Fibroblast of the aortic adventitia (primary cell): ENCODE measurements at regions not wholly inside any gene's neighbourhood (a gene's known extent, or its start where the extent isn't known, plus 50 kb on each side); places are given as distances from the start of the nearest gene placed in this dataset.
"Not testable (repeated sequence)": the region's sequence is repeated elsewhere in the genome, so short reads cannot be mapped to it uniquely, and the experiment has no call there.

Experiments
- DNase-seq: peaks from one replicate; pipeline ENCODE4 v3.0.0-alpha.2; 2010; ENCODE audit warnings: low read depth
- H3K4me3 ChIP-seq: 2 replicates; pipeline ENCODE4 v1.5.1; 2011; ENCODE audit warnings: low read depth, mild to moderate bottlenecking, control low read depth, low read length, moderate library complexity
- TF ChIP-seq, protein P1 (sequence below): IDR thresholded peaks from 2 replicates; pipeline ENCODE4 v1.5.1; 2011; ENCODE audit warnings: mild to moderate bottlenecking, low read length, control low read depth, inconsistent platforms; ENCODE audit not compliant: insufficient read depth

DNA sequence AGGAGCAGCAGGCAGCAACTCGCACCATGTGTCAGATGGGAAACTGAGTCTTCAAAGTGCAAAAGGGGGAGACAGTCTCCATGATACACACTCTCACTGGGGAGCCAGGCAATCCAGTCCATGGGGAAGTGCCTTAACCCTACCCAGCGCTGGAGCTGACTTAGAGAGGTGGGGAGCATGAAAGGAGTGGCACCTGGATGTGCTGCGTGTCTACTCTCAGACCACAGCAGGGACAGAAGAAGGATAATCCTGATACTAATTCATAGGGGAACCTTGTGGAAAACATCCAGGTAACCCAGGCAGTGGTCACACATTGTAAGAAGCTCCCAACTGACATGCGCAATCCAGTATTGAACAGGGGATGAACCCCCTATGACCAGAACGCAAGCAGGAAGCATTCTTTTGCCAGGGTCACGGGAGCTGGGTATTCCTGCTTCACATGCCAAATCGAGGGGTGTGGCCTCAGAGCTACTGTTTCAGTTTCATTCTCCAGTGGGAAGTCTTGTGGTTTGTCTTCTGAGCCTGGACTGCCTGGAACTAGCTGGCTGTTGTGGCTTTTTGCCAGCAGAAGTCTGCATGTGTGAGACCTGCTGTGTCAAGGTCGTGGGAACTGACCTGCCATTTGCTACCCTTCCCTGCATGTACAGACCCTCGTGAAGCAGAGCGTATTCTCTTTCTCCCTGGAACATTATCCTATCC, 367.6 kb upstream of the NDN start:
- H3K4me3 ChIP-seq = no peak overlapping the region
- no peak for DNase-seq
- TF ChIP-seq, protein P1, sequence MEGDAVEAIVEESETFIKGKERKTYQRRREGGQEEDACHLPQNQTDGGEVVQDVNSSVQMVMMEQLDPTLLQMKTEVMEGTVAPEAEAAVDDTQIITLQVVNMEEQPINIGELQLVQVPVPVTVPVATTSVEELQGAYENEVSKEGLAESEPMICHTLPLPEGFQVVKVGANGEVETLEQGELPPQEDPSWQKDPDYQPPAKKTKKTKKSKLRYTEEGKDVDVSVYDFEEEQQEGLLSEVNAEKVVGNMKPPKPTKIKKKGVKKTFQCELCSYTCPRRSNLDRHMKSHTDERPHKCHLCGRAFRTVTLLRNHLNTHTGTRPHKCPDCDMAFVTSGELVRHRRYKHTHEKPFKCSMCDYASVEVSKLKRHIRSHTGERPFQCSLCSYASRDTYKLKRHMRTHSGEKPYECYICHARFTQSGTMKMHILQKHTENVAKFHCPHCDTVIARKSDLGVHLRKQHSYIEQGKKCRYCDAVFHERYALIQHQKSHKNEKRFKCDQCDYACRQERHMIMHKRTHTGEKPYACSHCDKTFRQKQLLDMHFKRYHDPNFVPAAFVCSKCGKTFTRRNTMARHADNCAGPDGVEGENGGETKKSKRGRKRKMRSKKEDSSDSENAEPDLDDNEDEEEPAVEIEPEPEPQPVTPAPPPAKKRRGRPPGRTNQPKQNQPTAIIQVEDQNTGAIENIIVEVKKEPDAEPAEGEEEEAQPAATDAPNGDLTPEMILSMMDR = no peak

DNA sequence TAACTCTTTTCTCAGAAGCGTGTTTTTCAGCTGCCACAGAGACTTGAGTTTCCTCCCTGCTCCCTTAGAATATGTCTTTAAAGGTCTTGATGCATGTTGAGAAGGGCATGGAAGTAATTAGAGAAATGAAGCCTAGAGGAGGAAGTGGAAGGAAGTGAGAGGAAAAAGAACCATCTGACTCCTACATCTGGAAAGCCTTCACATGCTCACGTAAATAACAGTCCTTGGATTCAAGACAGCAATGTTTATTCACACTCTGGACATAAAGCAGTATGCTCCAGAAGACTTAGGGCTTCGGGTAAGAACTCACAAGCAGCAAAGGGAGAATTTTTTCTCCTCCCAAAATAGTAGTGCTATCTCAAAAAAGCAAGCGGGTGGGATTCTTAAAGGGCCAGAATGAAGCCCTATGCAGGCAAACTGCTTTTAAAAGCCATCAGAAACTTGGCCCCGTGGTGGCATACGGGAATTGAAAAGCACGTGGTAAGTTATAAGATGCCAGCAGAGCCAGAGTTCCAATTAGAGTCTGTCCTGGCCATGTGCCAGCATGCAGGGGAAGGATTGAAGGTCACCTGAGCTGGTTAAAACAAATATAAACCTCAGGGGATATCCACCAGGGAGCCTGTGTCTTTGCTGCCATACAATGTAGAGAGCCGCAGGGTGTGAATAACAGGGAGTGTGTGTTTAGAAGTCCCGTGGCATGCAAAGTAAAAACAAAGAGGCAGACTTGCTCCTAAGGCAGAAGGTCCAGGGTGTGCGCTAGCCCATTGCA, 380.8 kb upstream of the NDN start:
- TF ChIP-seq, protein P1 = no peak
- DNase-seq = no peak
- H3K4me3 ChIP-seq = no peak overlapping the region

DNA sequence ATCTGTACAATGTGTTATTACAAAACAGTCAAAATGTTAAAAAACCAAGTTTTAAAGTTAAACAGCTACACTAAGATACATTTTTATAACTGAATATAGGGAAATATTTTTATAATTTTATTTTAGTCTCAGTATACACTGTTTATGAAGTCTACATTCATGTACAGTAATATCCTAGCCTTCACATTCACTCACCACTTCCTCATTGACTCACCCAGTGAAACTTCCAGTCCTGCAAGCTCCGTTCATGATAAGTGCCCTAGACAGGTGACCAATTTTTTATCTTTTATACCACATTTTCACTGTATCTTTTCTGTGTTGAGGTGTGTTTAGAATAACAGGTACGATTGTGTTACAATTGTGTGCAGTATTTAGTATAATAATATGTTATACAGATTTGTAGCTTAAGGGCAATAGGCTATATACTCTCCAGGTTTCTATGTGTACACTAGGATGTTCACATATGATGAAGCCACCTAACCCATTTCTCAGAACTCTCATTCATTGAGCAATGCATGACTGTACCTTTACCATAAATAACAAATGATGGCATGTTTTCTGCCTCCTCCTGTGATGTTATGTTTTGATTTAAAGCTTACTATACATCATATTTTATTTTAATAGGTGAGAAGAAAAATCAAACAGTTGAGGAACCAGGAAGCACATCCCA, 388.4 kb upstream of the NDN start:
- DNase-seq = no peak
- H3K4me3 ChIP-seq = no peak overlapping the region
- TF ChIP-seq, protein P1 = no peak

DNA sequence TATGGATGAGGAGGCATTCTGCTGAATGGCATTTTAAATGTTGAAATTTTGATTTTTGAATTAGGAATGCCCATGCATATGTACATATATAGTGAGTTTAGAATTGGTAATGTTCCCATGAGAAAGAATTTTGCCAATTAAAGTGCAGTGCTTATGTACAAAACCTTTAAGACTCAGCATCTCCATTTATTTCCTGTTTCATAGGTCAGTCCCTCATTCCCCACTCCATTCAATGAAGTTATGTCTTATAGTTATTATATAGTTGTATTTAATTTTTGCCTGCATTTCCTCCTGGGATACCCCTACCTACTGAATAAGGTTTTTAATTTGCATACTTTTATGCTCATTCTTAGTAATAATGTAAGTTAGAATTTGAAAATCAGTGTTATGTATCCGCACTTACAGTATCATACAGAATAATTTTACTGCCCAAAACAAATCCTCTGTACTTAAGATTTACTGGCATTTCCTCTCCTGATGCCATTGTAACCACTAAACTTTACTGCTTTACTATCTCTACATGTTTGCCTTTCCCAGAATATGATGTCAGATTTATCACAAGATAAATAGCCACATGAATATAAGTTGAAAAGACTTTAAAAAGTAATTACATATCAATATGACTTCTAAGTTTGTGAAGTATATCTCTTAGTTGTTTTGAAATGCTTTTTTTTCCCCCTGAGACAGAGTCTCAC, 389.1 kb upstream of the NDN start:
- TF ChIP-seq, protein P1 = no peak
- no peak overlapping the region for H3K4me3 ChIP-seq
- no peak for DNase-seq

DNA sequence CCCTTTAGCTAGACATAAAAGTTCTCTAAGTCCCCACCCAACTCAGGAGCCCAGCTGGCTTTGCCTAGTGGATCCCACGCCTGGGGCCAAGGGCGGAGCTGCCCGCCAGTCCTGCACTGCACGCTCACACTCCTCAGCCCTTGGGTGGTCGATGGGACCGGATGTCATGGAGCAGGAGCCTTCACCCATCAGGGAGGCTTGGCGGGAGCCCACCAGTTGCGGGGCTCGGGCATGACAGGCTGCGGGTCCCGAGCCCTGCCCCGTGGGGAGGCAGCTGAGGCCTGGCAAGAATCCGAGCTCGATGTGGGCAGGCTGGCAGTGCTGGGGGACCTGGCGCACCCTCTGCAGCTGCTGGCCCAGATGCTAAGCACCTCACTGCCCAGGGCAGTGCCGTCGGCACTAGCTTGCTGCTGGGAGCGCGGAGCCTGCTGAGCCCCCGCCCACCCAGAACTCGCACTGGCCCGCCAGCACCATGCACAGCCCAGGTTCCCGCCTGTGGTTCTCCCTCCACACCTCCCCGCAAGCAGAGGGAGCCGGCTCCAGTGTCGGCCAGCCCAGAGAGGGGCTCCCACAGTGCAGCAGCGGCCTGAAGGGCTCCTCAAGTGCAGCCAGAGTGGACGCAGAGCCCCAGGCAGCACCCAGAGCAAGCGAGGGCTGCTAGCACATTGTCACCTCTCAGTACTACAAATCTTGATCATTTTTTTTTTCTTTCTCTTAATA, 391.4 kb upstream of the NDN start:
- no peak overlapping the region for H3K4me3 ChIP-seq
- no peak for DNase-seq
- TF ChIP-seq, protein P1 = no peak

DNA sequence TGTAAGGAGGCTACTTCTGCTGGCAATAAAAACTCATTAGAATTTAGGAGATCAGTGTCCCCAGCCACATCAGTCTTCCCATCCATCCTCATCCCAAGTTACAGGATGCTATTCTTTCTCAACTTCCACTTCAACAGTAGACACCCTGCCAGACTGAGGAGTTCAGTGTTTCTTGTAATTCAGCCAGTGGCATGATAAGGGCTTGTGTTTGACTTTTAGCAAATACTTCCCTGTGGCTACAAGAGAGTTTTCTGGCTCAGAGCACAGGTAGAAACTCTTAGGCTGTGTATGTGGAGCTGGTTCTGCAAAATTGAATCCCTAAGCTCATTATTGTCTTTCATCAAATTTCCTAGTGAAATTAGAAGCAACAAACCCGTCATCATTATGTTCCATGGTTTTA, 401.8 kb upstream of the NDN start:
- H3K4me3 ChIP-seq, DNase-seq: not testable (repeated sequence)

DNA sequence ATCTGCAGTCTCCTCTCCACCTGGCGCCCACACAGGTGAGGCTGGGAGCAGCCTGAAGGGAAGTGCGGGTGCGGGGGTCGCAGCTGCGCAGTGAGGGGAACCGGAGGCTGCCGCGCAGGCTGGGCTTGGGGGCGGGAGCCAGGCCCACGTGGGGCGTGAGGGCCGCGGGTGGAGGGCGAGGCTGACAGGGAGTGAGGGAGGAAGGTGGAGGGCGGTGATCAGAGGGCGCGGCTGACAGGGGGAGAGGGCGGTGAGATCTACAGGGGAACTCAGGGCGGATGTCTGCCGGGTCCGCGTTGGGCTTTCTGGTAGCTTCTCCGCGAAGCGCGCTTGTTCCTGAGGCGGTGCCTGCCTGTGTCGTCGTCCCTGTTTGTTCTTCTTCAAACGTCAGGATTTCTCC, 414.4 kb upstream of the NDN start:
- not testable (repeated sequence) for H3K4me3 ChIP-seq, DNase-seq

DNA sequence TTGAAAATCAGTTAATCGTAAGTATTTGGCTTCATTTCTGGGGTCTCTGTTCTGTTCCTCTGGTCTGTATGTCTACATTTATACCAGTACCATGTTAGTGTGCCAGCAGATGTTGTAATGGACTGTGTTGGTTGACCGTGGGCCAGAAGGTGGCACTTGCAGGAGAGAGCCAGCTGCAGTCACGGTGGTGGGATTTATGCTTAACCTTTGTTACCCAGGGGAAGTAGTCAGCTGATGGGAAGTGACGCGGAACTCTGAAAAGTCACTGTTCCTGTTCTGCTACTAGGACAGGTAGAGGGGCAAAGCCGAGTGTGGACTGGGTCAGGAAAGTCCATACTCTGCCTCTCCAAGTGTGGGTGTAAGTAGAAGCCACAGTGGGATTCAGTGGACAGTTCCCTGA, 420.4 kb upstream of the NDN start:
- DNase-seq, H3K4me3 ChIP-seq: not testable (repeated sequence)

DNA sequence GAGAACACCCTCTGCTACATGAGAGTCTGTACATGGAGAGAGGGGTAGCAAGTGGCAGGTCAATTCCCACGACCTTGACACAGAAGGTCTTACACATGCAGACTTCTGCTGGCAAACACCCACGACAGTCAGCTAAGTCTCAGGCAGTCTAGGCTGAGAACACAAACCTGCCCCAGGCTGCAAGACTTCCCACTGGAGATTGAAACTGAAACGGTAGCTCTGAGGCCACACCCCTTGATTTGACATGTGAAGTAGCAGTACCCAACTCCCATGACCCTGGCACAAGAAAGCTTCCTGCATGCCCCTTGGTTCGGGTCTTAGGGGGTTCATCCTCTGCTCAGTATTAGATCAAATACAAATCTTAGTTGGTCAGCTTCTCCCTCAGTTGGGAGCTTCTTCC, 420.8 kb upstream of the NDN start:
- not testable (repeated sequence) for DNase-seq

DNA sequence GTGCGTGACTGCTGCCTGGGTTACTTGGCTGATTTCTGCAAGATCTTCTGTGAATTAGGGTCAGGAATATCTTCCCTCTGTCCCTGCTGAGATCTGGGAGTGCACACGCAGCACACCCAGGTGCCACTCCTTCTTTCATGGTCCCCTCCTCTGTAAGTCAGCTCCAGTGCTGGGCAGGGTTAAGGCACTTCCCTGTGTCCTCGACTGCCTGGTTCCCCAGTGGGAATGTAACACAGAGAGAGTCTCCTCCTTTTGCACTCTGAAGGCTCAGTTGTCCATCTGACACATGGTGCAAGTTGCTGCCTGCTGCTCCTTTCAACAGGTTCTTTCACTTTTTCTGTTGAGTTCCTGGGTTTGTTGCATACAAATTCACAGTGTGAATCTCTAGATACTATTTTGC, 421.2 kb upstream of the NDN start:
- H3K4me3 ChIP-seq, DNase-seq: not testable (repeated sequence)

More for the DNA sequence above, 420.8 kb upstream of the NDN start:
- not testable (repeated sequence) for H3K4me3 ChIP-seq

DNA sequence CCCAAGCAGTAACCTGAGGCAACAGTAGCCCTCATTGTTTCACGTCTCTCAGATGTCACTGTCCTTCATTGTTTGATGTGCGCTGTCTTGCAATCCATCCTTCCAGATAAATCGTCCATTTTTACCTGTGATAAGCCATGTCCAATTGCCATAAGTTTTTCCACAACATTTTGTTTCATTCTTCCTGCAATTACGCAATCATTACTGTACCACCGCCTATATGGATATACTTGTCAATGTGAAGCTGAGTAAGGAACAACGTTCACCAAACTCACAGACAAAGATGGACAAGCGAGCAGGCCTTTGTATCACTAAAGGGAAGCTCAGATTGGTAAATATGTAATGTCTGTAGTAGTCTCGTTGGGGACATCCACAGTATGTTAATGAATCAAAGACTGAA, 452.5 kb upstream of the NDN start:
- DNase-seq, H3K4me3 ChIP-seq: not testable (repeated sequence)
